ENCODE measurements at regions not wholly inside any gene's neighbourhood (a gene's known extent, or its start where the extent isn't known, plus 50 kb on each side); places are given as distances from the start of the nearest gene placed in this dataset.

DNA sequence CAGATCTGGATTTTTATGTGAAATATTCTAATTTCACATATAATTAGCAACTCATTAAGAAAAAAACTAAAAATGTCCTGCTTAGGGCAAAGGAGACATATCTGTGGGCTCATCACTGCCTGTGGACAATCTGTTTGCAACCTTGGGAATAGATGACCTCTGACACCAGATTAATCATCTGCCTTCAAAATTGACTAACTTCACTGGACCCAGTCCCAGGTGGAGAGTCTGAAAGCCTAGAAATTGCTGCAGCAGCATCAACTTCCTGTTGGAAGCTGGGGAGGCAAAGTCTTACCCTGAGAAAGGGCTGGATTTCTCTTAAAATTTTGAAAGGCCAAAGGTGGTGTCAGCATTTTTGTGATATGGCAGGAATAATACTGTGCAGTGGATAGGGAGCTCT, 76.3 kb upstream of the TNC start:
- no peak for TF ChIP-seq YY1 (IDR thresholded peaks at IDR 0.05; ENCODE audit: low read depth)
- TF ChIP-seq ZBTB7A (IDR thresholded peaks at IDR 0.05; ENCODE audit: low read depth): no peak
- TF ChIP-seq TCF12 (IDR thresholded peaks at IDR 0.05; ENCODE audit: low read depth): no peak
- no peak for TF ChIP-seq TEAD4 (IDR thresholded peaks at IDR 0.05)
- TF ChIP-seq TAF1 (IDR thresholded peaks at IDR 0.05; ENCODE audit: low read depth): no peak
- TF ChIP-seq EP300 (IDR thresholded peaks at IDR 0.05; ENCODE audit: borderline replicate concordance): no peak
- TF ChIP-seq, protein P1, sequence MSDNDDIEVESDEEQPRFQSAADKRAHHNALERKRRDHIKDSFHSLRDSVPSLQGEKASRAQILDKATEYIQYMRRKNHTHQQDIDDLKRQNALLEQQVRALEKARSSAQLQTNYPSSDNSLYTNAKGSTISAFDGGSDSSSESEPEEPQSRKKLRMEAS (IDR thresholded peaks at IDR 0.05): no peak
- TF ChIP-seq, protein P2, sequence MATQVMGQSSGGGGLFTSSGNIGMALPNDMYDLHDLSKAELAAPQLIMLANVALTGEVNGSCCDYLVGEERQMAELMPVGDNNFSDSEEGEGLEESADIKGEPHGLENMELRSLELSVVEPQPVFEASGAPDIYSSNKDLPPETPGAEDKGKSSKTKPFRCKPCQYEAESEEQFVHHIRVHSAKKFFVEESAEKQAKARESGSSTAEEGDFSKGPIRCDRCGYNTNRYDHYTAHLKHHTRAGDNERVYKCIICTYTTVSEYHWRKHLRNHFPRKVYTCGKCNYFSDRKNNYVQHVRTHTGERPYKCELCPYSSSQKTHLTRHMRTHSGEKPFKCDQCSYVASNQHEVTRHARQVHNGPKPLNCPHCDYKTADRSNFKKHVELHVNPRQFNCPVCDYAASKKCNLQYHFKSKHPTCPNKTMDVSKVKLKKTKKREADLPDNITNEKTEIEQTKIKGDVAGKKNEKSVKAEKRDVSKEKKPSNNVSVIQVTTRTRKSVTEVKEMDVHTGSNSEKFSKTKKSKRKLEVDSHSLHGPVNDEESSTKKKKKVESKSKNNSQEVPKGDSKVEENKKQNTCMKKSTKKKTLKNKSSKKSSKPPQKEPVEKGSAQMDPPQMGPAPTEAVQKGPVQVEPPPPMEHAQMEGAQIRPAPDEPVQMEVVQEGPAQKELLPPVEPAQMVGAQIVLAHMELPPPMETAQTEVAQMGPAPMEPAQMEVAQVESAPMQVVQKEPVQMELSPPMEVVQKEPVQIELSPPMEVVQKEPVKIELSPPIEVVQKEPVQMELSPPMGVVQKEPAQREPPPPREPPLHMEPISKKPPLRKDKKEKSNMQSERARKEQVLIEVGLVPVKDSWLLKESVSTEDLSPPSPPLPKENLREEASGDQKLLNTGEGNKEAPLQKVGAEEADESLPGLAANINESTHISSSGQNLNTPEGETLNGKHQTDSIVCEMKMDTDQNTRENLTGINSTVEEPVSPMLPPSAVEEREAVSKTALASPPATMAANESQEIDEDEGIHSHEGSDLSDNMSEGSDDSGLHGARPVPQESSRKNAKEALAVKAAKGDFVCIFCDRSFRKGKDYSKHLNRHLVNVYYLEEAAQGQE (IDR thresholded peaks at IDR 0.05; ENCODE audit: low read depth): no peak
- no peak for TF ChIP-seq RAD21 (IDR thresholded peaks at IDR 0.05; ENCODE audit: low read depth)
- no peak for TF ChIP-seq EGR1 (IDR thresholded peaks at IDR 0.05)
- no peak for TF ChIP-seq CEBPB (IDR thresholded peaks at IDR 0.05)
- no peak for TF ChIP-seq FOXM1 (IDR thresholded peaks at IDR 0.05; ENCODE audit: borderline replicate concordance, low read depth)

DNA sequence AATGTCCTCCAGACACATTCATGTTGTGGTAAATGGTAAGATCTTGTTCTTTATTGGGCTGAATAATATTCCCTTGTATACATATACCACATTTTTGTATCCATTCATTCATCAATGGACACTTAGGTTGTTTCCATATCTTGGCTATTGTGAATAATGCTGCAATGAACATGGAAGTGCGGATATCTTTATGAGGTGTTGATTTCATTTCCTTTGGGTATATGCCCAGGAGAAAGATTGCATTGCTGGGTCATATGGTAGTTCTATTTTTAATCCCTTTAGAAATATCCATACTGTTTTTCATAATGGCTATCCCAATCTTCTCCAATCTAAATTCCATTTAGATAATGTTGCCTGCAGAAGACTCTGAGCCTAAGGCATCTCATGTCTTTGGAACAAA, 78.0 kb upstream of the TNC start:
- TF ChIP-seq NFIC (IDR thresholded peaks at IDR 0.05) (no peak), TAF1 (IDR thresholded peaks at IDR 0.05; ENCODE audit: low read depth) (no peak)

DNA sequence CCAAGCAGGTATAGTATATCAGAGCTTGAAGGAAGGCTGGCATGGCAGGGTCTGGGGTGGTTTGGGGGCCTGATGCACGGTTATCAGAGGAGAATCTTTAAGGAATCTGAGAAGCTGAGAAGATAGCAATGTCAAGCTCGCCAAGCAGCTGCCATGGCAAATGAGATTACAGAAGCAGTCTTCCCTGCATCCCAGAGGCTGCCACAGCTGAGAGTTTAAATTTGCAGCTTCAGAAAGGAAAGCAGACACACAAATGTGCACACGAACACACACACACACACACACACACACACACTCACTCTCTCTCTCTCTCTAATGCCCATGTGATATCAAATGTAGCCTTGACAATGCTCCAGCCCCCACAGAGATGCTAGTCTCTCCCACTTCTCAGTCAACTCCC, 79.0 kb upstream of the TNC start:
- no peak for TF ChIP-seq EGR1 (IDR thresholded peaks at IDR 0.05)
- TF ChIP-seq, protein P3, sequence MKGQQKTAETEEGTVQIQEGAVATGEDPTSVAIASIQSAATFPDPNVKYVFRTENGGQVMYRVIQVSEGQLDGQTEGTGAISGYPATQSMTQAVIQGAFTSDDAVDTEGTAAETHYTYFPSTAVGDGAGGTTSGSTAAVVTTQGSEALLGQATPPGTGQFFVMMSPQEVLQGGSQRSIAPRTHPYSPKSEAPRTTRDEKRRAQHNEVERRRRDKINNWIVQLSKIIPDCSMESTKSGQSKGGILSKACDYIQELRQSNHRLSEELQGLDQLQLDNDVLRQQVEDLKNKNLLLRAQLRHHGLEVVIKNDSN (IDR thresholded peaks at IDR 0.05): no peak
- TF ChIP-seq, protein P2 (IDR thresholded peaks at IDR 0.05; ENCODE audit: low read depth): no peak
- TF ChIP-seq, protein P1 (IDR thresholded peaks at IDR 0.05): no peak
- TF ChIP-seq TEAD4 (IDR thresholded peaks at IDR 0.05): no peak
- no peak for TF ChIP-seq EP300 (IDR thresholded peaks at IDR 0.05; ENCODE audit: borderline replicate concordance)
- TF ChIP-seq TCF12 (IDR thresholded peaks at IDR 0.05; ENCODE audit: low read depth): no peak
- no peak for TF ChIP-seq FOXM1 (IDR thresholded peaks at IDR 0.05; ENCODE audit: borderline replicate concordance, low read depth)
- no peak for TF ChIP-seq YY1 (IDR thresholded peaks at IDR 0.05; ENCODE audit: low read depth)
- TF ChIP-seq CEBPB (IDR thresholded peaks at IDR 0.05): no peak
- TF ChIP-seq TAF1 (IDR thresholded peaks at IDR 0.05; ENCODE audit: low read depth): no peak
- no peak for TF ChIP-seq RAD21 (IDR thresholded peaks at IDR 0.05; ENCODE audit: low read depth)
- TF ChIP-seq ZBTB7A (IDR thresholded peaks at IDR 0.05; ENCODE audit: low read depth): no peak
- TF ChIP-seq CREB1 (IDR thresholded peaks at IDR 0.05; ENCODE audit: low read depth): no peak

DNA sequence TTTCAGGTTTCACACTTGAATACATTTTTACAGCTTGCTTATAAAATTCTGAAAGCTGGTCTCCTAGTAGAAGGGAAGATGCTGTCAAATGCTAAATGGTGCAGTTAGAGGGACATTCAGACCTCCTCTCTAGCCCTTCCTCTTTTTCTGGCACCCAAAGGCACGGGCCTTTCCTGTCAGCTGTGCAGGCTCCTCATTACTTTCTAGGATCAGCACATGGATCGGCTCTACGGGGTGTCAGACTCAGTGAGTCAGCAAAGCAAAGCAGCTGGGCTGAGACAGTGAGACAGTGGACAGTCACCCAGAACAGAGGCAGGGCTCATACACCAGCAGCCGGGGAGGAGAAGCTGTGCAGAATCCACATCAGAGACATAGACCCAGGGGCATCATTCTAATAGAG, 80.0 kb upstream of the TNC start:
- no peak for TF ChIP-seq NFIC (IDR thresholded peaks at IDR 0.05)
- TF ChIP-seq, protein P1 (IDR thresholded peaks at IDR 0.05): peak; percentile 63
- TF ChIP-seq CREB1 (IDR thresholded peaks at IDR 0.05; ENCODE audit: low read depth): no peak
- TF ChIP-seq TEAD4 (IDR thresholded peaks at IDR 0.05): no peak
- no peak for TF ChIP-seq TAF1 (IDR thresholded peaks at IDR 0.05; ENCODE audit: low read depth)
- TF ChIP-seq, protein P2 (IDR thresholded peaks at IDR 0.05; ENCODE audit: low read depth): no peak
- no peak for TF ChIP-seq EGR1 (IDR thresholded peaks at IDR 0.05)
- 0 out of 2 replicates have a peak, but pooled peaks have one; percentile 49 for TF ChIP-seq TCF12 (IDR thresholded peaks at IDR 0.05; ENCODE audit: low read depth)
- TF ChIP-seq EP300 (IDR thresholded peaks at IDR 0.05; ENCODE audit: borderline replicate concordance): no peak
- TF ChIP-seq, protein P3 (IDR thresholded peaks at IDR 0.05): no peak
- no peak for TF ChIP-seq YY1 (IDR thresholded peaks at IDR 0.05; ENCODE audit: low read depth)
- TF ChIP-seq CEBPB (IDR thresholded peaks at IDR 0.05): no peak
- no peak; the same call in 1 of the 2 replicates for TF ChIP-seq RAD21 (IDR thresholded peaks at IDR 0.05; ENCODE audit: low read depth)
